ENCODE measurements at regions not wholly inside any gene's neighbourhood (a gene's known extent, or its start where the extent isn't known, plus 50 kb on each side); places are given as distances from the start of the nearest gene placed in this dataset.

DNA sequence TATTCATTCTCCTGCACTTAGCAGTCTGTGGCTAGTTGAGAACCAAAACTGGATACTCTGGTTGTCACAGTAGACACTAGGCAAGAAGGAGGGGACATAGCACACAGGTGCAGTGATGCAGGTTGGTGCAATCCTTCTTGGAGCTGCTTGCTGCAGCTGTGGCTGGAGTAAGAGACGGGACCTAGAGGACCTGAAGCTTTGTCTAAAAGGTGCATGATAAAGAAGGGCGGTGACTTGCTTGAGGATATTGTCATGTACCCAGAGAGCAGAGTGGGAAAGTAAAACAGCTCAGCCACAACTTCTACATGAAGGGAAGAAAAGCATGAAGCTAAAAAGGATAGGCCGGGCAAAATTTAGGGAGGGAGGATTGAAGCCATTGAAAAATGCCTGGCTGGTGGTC lies 304.1 kb upstream of the KIRREL3 start:
- ATAC-seq = peak; percentile 60
- Mint-ChIP-seq H3K27ac (no peak overlapping the region), H3K4me3 (no peak overlapping the region), H3K27me3 (ENCODE audit: low read depth) (no peaks in the 10 kb centered on the region), H3K36me3 (no peaks in the 10 kb centered on the region), H3K4me1 (peaks cover 13% of the 10 kb centered on the region), H3K9me3 (no peaks in the 10 kb centered on the region)
- CTCF ChIA-PET = no interaction called here
- TF ChIP-seq PRRX2 (CRISPR knock-in tag; IDR thresholded peaks at IDR 0.05) (no peak), GABPB1 (CRISPR knock-in tag; IDR thresholded peaks at IDR 0.05) (no peak), ZBTB43 (CRISPR knock-in tag; IDR thresholded peaks at IDR 0.05) (no peak), ATF1 (CRISPR knock-in tag; IDR thresholded peaks at IDR 0.05) (no peak), EMX1 (CRISPR knock-in tag; IDR thresholded peaks at IDR 0.05) (no peak), SOX15 (CRISPR knock-in tag; IDR thresholded peaks at IDR 0.05) (no peak), ZNF396 (CRISPR knock-in tag; IDR thresholded peaks at IDR 0.05; ENCODE audit: borderline replicate concordance) (no peak), ESRRA (CRISPR knock-in tag; IDR thresholded peaks at IDR 0.05; ENCODE audit: borderline replicate concordance) (no peak), SP1 (CRISPR knock-in tag; conservative IDR thresholded peaks at IDR 0.05) (no peak), CREM (CRISPR knock-in tag; IDR thresholded peaks at IDR 0.05) (no peak), PRDM15 (CRISPR knock-in tag; IDR thresholded peaks at IDR 0.05) (no peak), CBFB (CRISPR knock-in tag; IDR thresholded peaks at IDR 0.05; ENCODE audit: low read depth) (no peak), NFE2L1 (CRISPR knock-in tag; IDR thresholded peaks at IDR 0.05) (no peak), ZNF423 (CRISPR knock-in tag; IDR thresholded peaks at IDR 0.05) (no peak), ZNF219 (CRISPR knock-in tag; IDR thresholded peaks at IDR 0.05; ENCODE audit: borderline replicate concordance) (no peak)
- TF ChIP-seq, protein P1, sequence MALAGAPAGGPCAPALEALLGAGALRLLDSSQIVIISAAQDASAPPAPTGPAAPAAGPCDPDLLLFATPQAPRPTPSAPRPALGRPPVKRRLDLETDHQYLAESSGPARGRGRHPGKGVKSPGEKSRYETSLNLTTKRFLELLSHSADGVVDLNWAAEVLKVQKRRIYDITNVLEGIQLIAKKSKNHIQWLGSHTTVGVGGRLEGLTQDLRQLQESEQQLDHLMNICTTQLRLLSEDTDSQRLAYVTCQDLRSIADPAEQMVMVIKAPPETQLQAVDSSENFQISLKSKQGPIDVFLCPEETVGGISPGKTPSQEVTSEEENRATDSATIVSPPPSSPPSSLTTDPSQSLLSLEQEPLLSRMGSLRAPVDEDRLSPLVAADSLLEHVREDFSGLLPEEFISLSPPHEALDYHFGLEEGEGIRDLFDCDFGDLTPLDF (CRISPR knock-in tag; IDR thresholded peaks at IDR 0.05) = no peak
- TF ChIP-seq, protein P2, sequence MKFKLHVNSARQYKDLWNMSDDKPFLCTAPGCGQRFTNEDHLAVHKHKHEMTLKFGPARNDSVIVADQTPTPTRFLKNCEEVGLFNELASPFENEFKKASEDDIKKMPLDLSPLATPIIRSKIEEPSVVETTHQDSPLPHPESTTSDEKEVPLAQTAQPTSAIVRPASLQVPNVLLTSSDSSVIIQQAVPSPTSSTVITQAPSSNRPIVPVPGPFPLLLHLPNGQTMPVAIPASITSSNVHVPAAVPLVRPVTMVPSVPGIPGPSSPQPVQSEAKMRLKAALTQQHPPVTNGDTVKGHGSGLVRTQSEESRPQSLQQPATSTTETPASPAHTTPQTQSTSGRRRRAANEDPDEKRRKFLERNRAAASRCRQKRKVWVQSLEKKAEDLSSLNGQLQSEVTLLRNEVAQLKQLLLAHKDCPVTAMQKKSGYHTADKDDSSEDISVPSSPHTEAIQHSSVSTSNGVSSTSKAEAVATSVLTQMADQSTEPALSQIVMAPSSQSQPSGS (CRISPR knock-in tag; IDR thresholded peaks at IDR 0.05; ENCODE audit: borderline replicate concordance, low read depth) = no peak
- no peak for DNase-seq (ENCODE audit: low spot score)
- POLR2A ChIA-PET = no interaction called here

DNA sequence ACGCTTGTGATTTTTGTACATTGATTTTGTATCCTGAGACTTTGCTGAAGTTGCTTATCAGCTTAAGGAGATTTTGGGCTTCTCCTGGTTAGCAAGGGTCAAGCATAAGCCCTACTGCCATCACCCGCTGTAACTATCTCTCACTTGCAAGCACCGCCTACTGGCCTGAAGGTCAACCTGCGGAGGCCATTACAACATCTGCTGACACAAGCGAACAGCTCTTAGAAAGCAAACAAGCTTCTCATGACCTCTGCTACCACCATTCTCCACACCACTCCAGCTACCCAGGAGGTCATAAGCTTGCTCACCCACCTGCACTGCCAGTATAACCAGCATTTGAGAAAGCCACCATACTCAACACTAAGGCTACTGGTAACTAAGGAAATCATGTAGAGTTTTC lies 288.4 kb upstream of the KIRREL3 start:
- no peak for TF ChIP-seq RORB (CRISPR knock-in tag; IDR thresholded peaks at IDR 0.05)
- no peak for TF ChIP-seq NR2C2 (CRISPR knock-in tag; IDR thresholded peaks at IDR 0.05)
- TF ChIP-seq MLX (CRISPR knock-in tag; IDR thresholded peaks at IDR 0.05) = no peak
- no peak for TF ChIP-seq CDX4 (CRISPR knock-in tag; IDR thresholded peaks at IDR 0.05; ENCODE audit: borderline replicate concordance)
- TF ChIP-seq MYBL2 (CRISPR knock-in tag; IDR thresholded peaks at IDR 0.05) = no peak
- no peak for TF ChIP-seq USF1 (CRISPR knock-in tag; IDR thresholded peaks at IDR 0.05)
- no peak for TF ChIP-seq ZNF121 (CRISPR knock-in tag; IDR thresholded peaks at IDR 0.05)
- TF ChIP-seq NR3C1 (CRISPR knock-in tag; conservative IDR thresholded peaks at IDR 0.05; ENCODE audit: low read depth) = no peak
- Mint-ChIP-seq H3K4me3 (no peak overlapping the region), H3K27me3 (ENCODE audit: low read depth) (no peaks in the 10 kb centered on the region), H3K36me3 (peaks cover 6% of the 10 kb centered on the region), H3K27ac (no peak overlapping the region), H3K9me3 (peaks cover 17% of the 10 kb centered on the region), H3K4me1 (peaks cover 8% of the 10 kb centered on the region)
- ChIA-PET POLR2A (no interaction called here), CTCF (no interaction called here)
- DNase-seq (ENCODE audit: low spot score) (no peak), ATAC-seq (no peak)

All from WTC11 (cell line).